ENCODE measurements at regions not wholly inside any gene's neighbourhood (a gene's known extent, or its start where the extent isn't known, plus 50 kb on each side); places are given as distances from the start of the nearest gene placed in this dataset.

- no peak overlapping the region for H3K27ac ChIP-seq
- DNase-seq (ENCODE audit: low read depth, low spot score): no peak
Observed at GRCh38 chr9:107626118-107626517, 136.5 kb upstream of the KLF4 start.

GRCh38 chr9:107625383-107625984, 135.9 kb upstream of the KLF4 start:
- no peak overlapping the region for H3K27ac ChIP-seq
- no peak for DNase-seq (ENCODE audit: low read depth, low spot score)

- DNase-seq (ENCODE audit: low read depth, low spot score): no peak
- H3K27ac ChIP-seq: no peak overlapping the region
Observed at GRCh38 chr9:107624234-107624948, 134.8 kb upstream of the KLF4 start.

GRCh38 chr9:107621436-107621835, 131.9 kb upstream of the KLF4 start:
- DNase-seq (ENCODE audit: low read depth, low spot score): no peak

DNA sequence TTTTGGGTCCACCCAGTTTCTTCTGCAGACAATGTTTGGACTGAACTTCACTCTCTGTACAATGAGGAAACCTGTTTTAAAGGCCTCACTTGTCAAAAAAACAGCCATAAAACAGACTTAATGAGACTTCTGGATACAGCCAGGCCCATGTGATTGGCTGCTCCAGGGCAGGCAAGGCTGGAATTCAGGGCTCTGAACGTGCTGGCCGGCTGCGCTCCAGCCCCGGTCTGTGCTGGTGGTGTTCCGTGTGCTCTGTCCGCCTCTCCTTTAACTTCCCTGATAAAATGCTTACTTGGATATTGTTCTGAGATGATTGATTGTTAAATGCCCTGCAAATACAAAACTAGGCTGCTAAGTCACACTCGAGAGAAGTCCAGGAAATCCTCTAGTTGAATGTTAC, 131.2 kb upstream of the KLF4 start:
- no peak overlapping the region for H3K27ac ChIP-seq
- DNase-seq (ENCODE audit: low read depth, low spot score): no peak

More at GRCh38 chr9:107621436-107621835, 131.9 kb upstream of the KLF4 start:
- no peak overlapping the region for H3K27ac ChIP-seq

DNA sequence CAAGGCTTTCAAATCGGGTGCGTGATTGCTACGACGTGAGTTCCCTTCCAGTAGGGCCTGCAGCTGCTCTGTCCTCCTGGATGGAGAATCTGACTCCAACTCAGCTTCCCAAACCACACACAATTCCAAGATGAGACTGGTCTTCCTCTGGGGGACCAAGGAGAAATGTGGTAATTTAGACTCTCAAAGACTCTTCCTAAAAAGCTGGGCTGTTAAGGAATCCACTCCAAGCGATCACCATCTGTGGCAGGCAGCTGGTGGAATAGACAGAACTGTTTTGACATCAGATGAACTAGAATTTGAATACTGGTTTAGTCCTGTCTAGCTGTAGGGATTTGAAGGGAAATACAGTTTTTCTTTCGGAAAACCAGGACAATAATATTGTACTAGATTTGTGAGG, 130.7 kb upstream of the KLF4 start:
- no peak overlapping the region for H3K27ac ChIP-seq
- no peak for DNase-seq (ENCODE audit: low read depth, low spot score)

DNA sequence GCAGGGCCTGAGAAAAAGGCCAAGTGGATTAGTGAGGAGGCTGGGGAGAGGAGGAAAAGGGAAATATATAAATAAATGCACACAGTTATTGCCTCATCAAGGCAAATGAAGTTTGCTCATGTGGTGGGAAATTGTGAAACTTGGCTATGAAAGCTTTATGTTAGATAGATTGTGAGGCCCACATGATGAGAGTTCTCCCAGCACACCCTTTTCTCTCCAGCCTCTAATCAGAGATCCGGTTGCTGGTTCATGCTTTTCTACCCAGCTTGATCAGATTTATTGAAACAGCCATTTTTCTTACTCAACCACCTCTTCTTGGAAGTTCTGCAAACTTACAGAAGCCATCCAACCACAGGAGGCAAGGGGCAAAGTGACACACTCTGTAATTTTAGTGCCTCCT, 125.8 kb upstream of the KLF4 start:
- H3K27ac ChIP-seq: no peak overlapping the region
- no peak for DNase-seq (ENCODE audit: low read depth, low spot score)

DNA sequence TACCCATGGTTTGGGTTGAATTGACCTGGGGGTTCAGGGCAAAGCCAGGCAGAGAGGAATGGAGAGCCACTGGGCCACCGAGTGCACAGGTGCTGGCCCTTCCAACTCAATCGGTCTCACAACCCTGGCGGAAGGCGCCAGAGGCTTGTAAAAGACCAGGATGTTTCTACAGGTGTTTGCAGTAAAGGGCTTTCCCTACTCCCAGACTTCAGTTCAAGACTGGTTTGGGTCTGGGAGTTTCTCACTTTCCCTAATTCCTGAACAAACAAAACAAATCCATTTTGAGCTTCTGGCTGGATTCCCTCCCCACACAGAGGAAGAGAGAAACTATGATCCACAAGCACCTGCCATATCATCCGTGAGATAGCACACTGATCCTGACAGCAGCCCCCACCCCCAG, 125.2 kb upstream of the KLF4 start:
- DNase-seq (ENCODE audit: low read depth, low spot score): no peak
- no peak overlapping the region for H3K27ac ChIP-seq

- no peak for DNase-seq (ENCODE audit: low read depth, low spot score)
- H3K27ac ChIP-seq: no peak overlapping the region
Observed at GRCh38 chr9:107613321-107613720, 123.8 kb upstream of the KLF4 start.

GRCh38 chr9:107612136-107612535, 122.6 kb upstream of the KLF4 start:
- no peak overlapping the region for H3K27ac ChIP-seq
- DNase-seq (ENCODE audit: low read depth, low spot score): no peak

- DNase-seq (ENCODE audit: low read depth, low spot score): no peak
Observed at GRCh38 chr9:107609547-107609946, 120.0 kb upstream of the KLF4 start.

GRCh38 chr9:107606149-107606790, 116.7 kb upstream of the KLF4 start:
- DNase-seq (ENCODE audit: low read depth, low spot score): no peak
- H3K27ac ChIP-seq: no peak overlapping the region

More at GRCh38 chr9:107609547-107609946, 120.0 kb upstream of the KLF4 start:
- no peak overlapping the region for H3K27ac ChIP-seq

GRCh38 chr9:107605041-107605440, 115.5 kb upstream of the KLF4 start:
- no peak overlapping the region for H3K27ac ChIP-seq
- no peak for DNase-seq (ENCODE audit: low read depth, low spot score)

GRCh38 chr9:107603281-107603680, 113.7 kb upstream of the KLF4 start:
- no peak overlapping the region for H3K27ac ChIP-seq
- DNase-seq (ENCODE audit: low read depth, low spot score): no peak

DNA sequence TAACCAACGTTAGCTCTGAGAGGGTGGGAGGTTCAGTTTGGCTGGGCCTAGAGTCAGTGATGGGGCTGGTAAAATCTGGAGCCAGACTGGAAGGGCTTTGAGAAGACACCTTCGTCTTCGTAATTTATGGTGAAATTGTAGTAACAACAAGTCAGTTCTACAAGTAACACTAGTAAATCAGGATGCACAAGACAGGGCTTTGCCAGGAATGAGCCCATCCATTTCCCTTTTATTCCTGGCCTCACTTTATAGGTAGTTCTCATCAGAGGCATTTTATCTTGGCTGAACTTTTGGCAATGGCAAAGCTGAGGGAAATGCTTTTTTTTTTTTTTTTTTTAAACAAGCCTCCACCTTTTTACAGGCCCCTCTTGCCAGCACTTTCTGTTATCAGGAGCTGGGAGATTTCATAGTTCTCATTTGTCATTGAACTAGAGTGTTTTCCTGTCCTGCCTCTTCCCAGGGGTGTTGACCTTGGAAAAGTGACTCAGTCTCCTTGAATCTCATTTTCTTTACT, 110.5 kb upstream of the KLF4 start:
- no peak for DNase-seq (ENCODE audit: low read depth, low spot score)
- H3K27ac ChIP-seq: no peak overlapping the region

DNA sequence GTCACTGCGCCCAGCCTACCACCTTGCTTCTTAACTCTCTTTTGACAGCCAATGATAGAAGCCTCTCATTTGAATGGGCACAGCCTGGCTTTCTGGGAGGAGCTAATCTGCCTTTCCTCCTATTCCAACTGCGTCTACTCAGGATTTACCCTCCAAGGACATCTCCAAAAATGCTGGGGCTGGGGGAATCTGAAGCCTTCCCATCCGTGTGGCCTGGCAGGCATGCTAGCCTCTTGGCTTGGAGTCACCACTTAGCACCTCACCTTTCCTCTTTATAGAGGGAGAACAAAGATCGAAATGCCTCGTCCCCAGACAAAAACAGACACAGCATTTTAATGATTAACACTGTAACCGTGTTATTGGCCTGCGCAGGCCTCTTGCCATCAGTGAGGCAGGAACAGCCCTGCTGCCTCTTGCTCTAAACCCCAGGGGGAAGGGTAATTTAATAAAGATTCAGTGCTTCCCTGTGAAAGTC, 108.2 kb upstream of the KLF4 start:
- H3K27ac ChIP-seq: no peak overlapping the region
- DNase-seq (ENCODE audit: low read depth, low spot score): no peak

DNA sequence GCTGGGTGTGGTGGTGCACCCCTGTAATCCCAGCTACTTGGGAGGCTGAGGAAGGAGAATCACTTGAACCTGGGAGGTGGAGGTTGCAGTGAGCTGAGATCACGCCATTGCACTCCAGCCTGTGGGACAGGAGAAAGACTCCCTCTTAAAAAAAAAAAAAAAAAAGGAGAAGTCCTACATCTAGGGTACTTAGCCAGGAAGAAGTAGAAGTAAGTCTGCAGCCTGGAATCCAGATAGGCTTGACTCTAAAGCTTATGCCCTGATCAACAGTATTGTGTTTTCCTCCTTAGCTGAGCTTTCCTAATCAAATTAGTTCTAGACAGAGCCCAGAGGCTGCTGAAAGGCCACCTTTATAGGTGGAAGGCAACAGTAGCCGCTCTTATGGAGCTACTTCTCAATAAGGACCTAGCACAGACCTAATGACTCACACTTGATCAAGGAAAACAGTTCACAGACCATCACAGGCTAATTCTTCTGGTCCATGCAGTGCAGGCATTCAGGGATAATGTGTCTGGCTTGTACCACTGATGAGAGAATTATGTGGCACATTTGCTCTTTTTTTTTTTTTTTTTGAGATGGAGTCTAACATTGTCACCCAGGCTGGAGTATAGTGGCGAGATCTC, 105.5 kb upstream of the KLF4 start:
- no peak for DNase-seq (ENCODE audit: low read depth, low spot score)
- no peak overlapping the region for H3K27ac ChIP-seq

GRCh38 chr9:107593224-107593870, 103.8 kb upstream of the KLF4 start:
- no peak for DNase-seq (ENCODE audit: low read depth, low spot score)
- H3K27ac ChIP-seq: no peak overlapping the region

- no peak overlapping the region for H3K27ac ChIP-seq
- DNase-seq (ENCODE audit: low read depth, low spot score): no peak
Observed at GRCh38 chr9:107592424-107592823, 102.9 kb upstream of the KLF4 start.

- DNase-seq (ENCODE audit: low read depth, low spot score): no peak
Observed at GRCh38 chr9:107591781-107592180, 102.2 kb upstream of the KLF4 start.

More at GRCh38 chr9:107591781-107592180, 102.2 kb upstream of the KLF4 start:
- H3K27ac ChIP-seq: no peak overlapping the region

All from epithelial cell of prostate (primary cell).